Stimulated activated CD4-positive, alpha-beta T cell treated with anti-CD3 and anti-CD28 coated beads, Interleukin-2, amount 100 ng/mL, for 4 hours (primary cell): ENCODE measurements at regions not wholly inside any gene's neighbourhood (a gene's known extent, or its start where the extent isn't known, plus 50 kb on each side); places are given as distances from the start of the nearest gene placed in this dataset.

ENCODE experiments used
- DNase-seq: peaks from one replicate; pipeline ENCODE4 v3.0.0-alpha.2; 2020; ENCODE audit warnings: low read depth

DNA sequence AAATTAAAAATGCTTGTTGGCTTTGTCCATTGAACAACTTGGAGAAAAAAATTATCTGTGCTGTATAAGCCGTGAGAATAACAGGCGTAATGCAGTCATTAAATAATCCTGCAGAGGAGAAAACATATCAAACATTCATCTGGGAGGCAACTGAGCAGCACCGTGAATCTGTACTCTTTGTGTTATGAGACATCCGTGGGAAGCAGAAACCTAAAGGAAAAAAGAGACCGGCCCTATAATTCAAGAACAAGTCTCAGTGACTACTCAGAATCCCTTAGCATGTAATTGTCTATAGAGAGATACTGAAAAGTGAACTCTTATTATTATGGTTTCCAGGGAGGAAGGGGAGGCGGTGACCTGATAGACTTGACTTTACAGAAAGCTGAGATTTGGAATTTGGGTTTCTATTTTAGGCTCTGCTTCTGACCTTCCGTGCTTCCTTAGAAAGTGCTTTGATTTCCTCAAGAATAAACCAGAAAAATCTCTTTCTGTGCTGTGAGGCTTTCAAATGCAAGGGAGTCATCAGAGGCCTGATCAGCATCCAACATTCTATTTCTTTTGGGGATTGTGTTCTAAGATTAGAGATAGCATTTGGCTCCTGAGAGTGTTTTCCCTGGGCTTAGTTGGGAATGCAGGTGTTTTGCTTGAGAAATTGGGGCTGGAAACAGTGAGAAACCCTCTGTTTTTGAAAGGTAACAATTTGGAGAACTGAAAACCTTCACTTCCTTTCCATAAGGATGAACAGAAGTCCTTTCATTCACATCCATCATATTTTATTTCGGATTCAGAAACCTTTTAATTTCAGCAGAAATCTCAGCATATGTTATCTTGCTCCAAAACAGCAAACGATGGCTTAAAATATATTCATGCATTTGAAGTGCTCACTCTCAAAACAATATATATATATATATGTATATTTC lies 296.7 kb downstream of the CSNK1G3 start:
- no peak for DNase-seq

DNA sequence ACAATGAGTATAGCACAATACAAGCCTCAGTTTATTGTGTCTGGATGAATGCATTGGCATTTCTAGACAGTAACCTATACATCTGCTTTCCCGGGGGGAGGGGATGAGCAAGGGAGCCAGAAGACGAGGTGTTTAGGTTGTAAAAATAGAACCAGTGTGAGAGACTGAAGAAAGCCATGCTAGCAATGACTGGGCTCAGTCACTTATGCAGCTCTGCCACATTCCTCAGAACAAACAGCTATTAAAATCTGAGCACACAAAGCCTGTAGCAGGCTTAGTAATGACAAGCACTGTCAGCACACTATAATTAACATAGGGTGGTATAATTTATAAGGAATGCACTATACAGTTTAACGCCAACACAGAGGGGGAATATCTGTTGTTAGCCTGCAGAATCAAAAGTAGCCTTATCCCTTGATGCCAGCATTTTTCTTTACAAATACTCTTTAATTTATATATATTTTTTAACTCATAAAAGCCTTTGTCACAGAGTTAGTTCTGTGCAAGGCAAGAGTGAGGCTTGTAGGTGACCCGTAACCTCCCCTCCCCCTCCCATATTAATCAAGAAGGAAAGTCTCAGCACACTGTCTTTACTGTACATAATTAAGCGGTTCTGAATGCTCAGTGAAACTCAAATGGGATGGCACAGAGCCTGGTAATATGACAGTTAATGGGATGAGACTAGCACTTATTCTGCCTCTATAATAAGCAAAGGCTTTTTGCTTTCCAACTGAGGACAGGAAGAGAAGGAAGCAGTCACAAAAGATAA lies 295.4 kb downstream of the CSNK1G3 start:
- DNase-seq = no peak

DNA sequence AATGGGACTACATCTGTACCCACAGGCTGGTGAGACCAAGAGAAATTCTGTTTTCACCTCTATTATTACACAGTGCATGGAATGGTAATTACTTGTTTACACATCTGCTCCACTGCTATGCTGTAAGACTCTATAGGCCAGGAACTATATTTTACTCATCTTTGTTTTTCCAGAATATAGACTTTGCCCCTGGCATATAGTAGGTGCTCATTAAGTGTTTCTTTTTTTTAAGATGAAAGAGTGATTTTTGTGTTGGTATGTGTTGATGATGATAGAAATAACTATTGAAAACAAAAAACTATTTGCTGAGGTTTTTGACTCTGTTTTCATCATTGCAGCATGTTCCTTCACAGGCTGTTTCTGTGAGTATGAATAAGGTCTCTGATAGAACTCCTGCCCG lies 294.7 kb downstream of the CSNK1G3 start:
- DNase-seq = no peak

DNA sequence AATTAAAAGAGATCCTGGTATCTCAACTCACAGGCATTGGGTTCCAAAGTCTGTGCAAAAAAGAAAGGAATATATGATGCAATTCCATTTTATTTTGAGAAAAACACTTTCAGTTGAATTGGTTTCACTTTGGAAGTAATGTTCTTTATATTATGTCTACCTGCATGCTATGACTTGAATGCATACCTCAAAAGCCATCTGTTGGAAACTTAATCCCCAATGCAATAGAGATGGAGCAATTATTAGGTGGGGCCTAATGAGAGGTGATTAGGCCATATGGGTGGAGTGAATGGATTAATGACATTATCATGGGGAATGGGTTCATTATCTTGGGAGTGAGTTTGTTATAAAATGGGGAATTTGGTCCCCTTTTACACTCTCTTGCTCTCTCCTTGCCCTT lies 293.3 kb downstream of the CSNK1G3 start:
- DNase-seq = no peak

DNA sequence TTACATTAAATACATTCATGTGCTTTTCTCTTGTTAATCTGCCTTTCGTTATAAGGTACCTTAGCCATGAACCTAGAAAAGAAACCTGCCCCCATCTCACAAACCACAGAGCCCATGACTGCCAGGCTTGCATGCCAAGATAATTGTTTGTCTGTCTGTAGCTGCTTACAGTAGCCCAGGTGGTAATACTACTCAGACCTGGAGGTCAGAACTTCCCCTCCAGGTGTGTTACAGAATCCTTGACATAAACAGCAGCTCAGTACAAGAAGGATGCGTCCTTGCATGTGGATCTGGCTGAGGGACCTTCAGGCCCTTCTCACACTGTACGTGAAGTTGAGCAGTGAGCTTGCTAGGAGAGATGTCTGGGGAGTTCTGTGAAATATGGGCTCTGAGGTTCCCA lies 291.4 kb downstream of the CSNK1G3 start:
- no peak for DNase-seq

DNA sequence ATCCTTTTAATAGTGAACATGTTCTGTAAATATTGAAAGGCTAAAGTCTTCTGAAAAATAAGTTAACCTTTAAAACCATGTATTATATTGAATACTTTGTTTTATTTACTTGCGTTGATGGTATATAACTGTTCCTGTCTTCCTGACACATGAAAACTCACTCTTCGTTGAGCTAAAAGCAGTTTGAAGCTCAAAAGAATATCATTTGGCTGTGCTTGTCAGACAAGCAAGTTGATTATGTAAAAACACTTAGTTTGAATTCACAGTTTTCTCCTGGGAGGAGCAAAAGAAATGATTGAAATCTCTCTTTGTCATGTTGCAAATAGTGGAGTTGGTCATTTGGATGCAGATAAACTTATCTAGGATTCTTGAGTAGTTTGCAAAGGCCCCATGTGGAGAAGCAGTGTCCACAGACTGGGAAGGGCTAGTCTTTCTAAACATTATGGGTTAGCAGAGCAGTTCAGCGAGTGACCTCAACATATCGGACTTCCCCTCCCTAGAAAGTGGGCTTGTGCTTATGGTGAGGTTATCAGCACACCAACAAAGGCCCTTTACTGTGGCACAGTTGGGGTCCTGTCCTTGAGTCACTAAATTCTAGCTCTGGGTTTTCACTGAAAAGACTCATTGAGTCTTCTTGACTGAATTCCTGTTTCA lies 290.4 kb downstream of the CSNK1G3 start:
- no peak for DNase-seq

DNA sequence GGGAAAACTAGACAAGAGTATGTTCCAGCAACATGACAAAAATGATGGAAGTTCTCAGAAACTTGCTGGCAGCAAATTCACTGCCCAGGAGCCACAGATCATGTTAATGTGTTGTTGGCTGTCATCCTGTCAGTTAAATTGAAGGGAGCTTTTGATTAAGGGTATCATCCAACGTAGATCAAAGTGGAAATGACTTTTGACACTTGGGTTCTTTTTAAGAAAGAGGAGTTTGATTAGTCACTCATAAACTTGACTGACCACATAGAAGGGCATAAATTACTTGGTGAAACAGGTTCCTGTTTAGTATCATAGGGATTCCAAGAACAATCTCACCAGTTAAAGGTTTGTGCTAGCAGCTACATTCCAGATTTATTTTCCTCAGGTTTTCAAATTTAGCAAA lies 288.7 kb downstream of the CSNK1G3 start:
- DNase-seq = no peak

DNA sequence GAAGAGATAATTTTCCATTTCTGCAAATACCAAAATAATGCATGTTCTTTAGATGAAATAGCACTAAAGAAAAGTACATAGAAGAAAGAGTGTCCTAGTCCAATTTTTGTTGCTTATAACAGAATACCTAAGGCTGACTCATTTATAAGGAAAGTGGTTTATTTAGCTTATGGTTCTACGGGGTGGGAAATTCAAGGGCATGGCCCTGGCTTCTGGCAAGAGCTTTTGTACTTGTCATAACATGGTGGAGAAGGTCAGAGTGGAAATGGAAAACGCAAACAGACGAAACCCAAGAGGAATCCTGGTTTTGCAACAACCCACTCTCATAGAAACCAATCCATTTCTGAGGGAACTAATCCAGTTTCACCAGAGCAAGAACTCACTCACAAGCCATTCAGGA lies 283.7 kb downstream of the CSNK1G3 start:
- no peak for DNase-seq

DNA sequence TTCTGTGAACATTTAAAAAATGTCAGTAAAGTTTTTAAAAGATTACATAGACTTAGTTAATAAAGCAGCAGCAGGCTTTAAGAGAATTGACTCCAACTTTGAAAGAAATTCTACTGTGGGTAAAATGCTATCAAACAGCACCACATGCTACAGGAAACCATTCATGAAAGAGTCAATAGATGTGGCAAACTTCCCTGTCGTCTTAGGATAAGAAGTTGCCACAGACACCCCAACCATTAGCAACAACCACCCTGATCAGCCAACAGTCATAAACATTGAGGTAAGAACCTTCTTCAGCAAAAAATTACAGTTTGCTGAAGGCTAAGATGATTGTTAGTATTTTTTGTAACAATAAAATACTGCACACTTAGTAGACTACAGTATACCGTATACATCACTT lies 278.2 kb downstream of the CSNK1G3 start:
- no peak for DNase-seq

DNA sequence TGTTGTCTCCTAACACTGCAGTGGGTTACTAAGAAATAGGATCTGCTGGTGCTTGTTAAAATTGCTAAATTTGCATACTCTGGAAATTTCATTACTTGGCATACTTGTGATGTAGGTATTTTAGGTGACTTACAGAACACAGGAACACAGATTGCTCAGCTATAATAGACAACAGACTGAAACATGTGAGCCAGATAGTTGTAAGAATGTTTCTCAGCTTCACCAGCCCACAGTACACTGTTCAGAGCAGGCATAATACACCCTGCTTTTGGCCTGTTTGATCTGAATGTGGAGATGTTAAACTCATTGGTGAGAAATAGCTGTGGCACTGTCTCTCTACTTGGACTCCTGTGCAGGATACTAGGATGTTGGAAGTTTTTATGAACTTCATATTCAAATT lies 275.7 kb downstream of the CSNK1G3 start:
- no peak for DNase-seq

DNA sequence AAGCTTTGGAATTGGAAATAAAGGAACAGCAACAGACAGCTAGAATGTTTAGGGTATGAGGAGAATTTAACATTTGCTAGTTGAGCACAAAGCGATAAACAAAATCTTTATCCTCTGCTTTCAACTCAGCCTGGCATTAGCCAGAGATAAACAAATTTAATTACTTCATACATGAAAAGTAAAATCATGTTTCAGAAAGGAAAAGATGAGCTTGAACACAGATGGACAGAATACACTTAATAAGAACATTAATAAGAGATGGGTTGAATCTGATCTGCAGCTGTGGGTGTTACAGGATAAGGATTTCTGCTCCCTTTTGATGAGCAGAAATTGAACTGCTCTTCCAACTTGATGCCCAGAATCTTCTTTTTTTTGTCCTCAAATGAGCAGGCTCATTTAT lies 275.2 kb downstream of the CSNK1G3 start:
- DNase-seq = no peak

DNA sequence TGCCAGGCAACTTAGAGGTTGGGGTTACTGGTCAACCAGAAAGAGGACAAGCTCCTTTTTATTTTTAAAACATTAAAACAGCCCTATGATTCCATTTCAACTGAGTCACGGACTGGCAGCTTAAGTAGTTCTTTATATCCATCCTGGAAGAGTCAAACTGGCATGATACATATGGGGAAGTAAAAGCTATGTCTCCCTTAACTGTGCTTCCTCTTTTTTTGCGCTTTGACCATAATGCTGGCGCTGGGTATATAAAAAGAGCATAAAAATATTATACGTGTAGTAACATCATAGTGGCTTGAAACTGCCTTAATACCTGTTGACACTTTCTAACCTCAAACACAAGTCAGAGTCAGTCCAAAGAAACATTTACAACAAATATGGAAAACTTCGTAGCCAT lies 274.4 kb downstream of the CSNK1G3 start:
- no peak for DNase-seq

DNA sequence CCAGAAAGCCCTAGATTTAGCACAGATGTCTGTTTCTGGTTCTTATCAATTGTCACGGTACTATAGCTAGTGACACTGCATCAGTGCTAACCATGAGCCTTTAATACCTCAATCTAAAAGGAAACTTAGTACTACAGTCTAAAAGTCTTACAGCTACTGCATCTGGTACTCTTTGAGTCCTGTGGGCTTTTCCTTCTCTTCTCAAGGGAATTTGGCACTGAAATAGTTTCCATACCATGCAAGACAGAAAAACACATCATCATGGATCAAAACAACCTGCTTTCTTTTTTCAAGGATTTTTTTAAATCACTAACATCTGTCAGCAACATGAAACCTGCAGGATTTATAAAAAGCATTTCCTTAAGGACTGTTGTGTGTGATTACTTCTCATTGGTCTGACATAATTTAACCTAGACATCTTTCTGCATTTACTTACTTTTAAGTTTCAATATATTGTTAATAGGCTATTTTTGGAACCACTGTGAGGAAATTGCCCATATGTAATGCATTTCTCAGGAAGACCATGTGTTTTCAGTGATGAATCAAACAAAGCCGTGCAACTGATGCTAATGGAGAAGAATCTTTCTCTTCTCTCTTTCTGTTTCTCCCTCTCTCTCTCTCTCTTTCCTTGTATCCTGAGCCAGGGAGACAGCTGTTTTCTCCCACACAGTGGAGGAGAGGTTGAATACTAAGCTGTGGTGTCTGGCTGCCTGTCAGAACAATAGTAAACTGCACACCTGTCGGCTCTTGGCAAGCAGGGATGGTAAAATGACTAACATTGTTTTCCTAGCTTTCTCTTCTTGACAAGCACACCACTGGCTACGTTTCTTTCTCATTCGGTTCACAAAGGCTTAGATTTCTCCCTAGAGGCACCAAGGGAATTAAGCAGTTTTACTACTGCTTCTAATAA lies 273.4 kb downstream of the CSNK1G3 start:
- no peak for DNase-seq

DNA sequence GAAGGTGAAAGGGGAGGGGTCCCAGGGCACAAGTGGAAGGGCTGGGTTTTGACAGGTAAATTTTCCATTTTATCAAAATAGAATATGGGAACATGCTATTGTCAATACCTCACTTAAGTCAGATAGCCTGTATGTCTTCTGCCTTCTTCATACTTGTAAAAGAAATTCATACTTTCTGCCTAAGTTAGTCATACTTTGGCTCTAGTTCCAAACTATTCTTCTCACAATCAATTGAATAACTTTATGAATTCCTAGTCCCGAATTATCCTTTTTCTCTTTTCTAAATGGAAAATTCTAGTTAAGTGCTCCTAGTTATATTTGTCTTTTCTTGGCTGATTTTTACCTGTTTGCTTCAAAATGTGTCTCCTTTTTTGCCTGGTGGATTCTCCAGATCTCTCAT lies 271.4 kb downstream of the CSNK1G3 start:
- no peak for DNase-seq

DNA sequence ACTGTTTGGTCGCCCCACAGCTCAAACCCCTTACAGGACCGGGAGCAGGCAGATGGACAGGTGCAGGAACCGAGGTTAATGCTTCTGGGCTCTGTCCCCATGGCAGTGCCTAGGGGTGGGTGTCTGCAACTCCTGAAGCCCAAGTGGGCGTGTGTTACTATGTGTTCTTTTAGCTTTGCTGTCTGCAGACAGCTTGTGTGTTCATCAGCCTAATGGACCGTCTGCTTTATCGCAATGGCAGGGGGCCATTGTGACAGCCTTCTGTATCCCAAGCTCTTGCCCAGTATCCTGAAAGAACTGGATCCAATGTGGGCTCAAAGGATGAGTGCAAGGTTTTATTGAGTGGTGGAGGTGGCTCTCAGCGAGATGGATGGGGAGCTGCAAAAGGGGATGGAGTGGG lies 266.7 kb downstream of the CSNK1G3 start:
- no peak for DNase-seq

DNA sequence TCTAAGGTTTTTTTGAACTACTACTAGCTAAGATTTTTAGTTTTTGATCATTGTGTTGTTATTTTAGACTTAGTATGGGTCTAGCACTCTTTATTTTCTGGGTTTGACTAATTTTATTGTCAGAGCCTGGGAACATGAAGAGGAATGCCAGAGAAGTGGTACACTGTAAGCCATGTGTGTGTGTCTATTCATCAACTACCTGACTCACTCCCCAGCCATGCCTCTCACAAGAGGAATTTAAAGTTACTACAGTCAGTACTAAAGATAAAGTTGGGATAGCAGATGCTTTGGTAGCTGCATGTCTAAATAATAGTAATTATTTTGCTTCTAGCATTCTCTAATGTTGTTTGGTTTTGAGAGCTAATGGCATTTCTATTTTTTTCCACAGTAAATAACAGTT lies 264.8 kb downstream of the CSNK1G3 start:
- no peak for DNase-seq

DNA sequence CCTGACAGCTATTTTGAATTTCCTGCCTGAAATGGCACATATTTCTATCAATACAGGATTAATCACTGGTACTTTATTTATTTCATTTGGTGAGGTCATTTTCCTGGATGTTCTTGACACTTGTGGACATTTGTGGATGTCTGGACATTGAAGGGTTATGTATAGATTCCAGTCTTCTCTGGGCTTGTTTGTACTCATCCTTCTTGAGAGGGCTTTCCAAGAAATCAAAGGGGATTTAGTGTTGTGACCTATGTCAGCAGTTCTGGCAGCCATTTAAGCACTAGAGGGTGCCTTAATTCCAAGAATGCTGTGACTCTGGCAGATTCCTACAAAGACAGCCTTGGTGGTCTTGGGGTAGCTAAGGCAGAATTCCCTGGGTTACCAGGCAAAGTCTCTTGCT lies 259.7 kb downstream of the CSNK1G3 start:
- no peak for DNase-seq

DNA sequence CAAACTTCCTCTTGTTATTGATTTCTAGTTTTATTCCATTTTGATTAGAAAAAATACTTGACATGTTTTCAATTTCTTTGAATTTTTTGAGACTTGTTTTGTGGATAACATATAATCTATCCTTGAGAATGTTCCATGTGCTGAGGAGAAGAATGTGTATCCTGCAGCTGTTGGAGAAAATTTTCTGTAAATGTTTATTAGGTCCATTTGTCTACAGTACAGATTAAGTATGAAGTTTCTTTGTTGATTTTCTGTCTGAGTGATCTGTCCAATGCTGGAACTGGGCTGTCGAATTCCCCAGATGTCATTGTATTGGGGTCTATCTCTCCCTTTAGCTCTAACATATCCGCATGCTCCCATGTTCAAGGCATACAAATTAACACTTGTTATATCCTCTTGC lies 251.2 kb downstream of the CSNK1G3 start:
- no peak for DNase-seq

DNA sequence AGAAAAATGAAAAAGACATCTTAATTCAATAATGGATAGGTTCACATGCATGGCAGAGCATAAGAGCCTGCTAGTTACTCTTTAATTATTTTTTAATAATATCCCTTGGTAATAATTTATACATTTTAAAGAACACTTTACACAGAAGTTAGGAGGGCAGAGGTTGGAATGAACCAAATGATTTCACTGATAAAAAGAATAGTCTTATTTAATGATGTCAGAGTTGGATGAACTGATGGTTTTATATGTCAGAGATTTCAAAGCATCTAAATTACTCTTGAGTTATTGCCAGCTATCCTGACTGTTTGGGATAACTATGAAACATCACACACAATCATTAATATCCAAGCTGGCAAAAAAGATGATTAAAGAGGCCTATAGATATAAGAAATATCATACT lies 244.8 kb downstream of the CSNK1G3 start:
- DNase-seq = no peak

DNA sequence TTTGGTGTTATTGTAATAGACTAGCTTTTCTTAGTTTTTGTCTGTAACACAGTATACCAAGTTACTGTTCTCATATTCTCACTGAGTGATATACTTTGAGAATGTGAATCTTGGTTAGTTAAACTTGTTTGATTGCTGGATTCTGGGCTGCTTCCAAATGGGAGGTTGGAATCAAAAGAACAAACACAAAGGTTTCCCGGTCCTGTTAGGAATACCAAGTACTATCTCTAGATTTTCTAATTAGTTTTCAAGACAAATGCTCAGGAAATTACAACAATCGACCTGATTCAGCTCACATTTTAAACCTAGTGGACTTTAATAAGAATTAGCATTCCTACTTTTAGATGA lies 244.3 kb downstream of the CSNK1G3 start:
- DNase-seq = no peak

DNA sequence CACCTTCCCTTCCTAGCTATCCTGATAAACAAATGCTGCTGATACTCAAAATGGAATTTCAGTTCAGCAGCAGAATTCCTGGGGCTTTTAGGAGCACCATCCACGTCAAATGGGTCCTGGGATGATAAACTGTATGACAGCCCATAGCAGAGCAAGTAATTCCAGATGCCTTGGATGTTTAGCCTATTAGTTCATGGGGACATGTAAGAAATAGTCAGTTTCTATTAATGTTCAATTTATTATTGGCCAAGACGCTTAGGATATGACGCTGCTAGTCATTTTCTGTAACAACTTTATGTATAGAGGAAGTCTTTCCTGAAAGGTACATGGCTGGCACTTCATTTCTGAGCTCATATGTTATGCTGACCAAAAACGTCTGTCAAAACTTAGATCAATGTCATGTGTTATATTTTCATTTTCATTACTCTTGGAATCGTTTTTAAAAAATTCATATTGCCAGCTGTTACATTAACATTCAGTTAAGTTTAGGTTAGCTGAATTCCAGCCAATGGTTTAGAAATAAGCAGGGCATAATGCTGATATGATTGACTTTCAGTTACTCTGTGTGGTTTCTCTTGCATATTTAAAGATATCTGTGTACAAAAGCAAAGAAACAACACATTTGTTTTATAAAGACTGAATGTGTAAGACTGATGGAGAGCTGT lies 243.8 kb downstream of the CSNK1G3 start:
- no peak for DNase-seq
